ENCODE measurements at regions not wholly inside any gene's neighbourhood (a gene's known extent, or its start where the extent isn't known, plus 50 kb on each side); places are given as distances from the start of the nearest gene placed in this dataset.

- no peaks in the 10 kb centered on the region for H3K4me1 ChIP-seq (ENCODE audit: control insufficient read depth in 2 of 2, insufficient read depth in 2 of 2, low read length in 2 of 2)
- no peaks in the 10 kb centered on the region for H3K36me3 ChIP-seq (ENCODE audit: control insufficient read depth in 2 of 2, insufficient read depth in 2 of 2, low read length in 1 of 2)
- DNase-seq (ENCODE audit: low read depth in 6 of 9, low spot score in 9 of 9): no peak
- no peak overlapping the region for H3K27ac ChIP-seq (ENCODE audit: low read depth in 1 of 2, low read length in 1 of 2)
- no peaks in the 10 kb centered on the region for H3K27me3 ChIP-seq (ENCODE audit: control insufficient read depth in 2 of 2, insufficient read depth in 1 of 2, low read length in 1 of 2)
- H3K4me3 ChIP-seq (ENCODE audit: low read length in 2 of 2): no peak overlapping the region
- H3K9me3 ChIP-seq (ENCODE audit: control insufficient read depth in 2 of 2, insufficient read depth in 1 of 2, low read length in 1 of 2): peaks cover 0 to 7% of the 10 kb centered on the region in 2 donors
These were observed 122.1 kb upstream of the GNPDA2 start for GRCh38 chr4:44848466-44848865.

- WGBS: 95% methylated on average over 4 of the region's 4 CpGs
- Histone ChIP-seq H3K27ac (ENCODE audit: low read depth in 1 of 2, low read length in 1 of 2) (no peak overlapping the region), H3K36me3 (ENCODE audit: control insufficient read depth in 2 of 2, insufficient read depth in 2 of 2, low read length in 1 of 2) (no peaks in the 10 kb centered on the region), H3K4me1 (ENCODE audit: control insufficient read depth in 2 of 2, insufficient read depth in 2 of 2, low read length in 2 of 2) (no peaks in the 10 kb centered on the region), H3K4me3 (ENCODE audit: low read length in 2 of 2) (no peak overlapping the region), H3K9me3 (ENCODE audit: control insufficient read depth in 2 of 2, insufficient read depth in 1 of 2, low read length in 1 of 2) (no peaks in the 10 kb centered on the region), H3K27me3 (ENCODE audit: control insufficient read depth in 2 of 2, insufficient read depth in 1 of 2, low read length in 1 of 2) (no peaks in the 10 kb centered on the region)
- no peak for DNase-seq (ENCODE audit: low read depth in 6 of 9, low spot score in 9 of 9)
These were observed 119.6 kb upstream of the GNPDA2 start for GRCh38 chr4:44845993-44846392.

- WGBS: 88% methylated on average over 1 of the region's 1 CpG
- Histone ChIP-seq H3K36me3 (ENCODE audit: control insufficient read depth in 2 of 2, insufficient read depth in 2 of 2, low read length in 1 of 2) (no peaks in the 10 kb centered on the region), H3K27ac (ENCODE audit: low read depth in 1 of 2, low read length in 1 of 2) (no peak overlapping the region), H3K9me3 (ENCODE audit: control insufficient read depth in 2 of 2, insufficient read depth in 1 of 2, low read length in 1 of 2) (no peaks in the 10 kb centered on the region), H3K4me1 (ENCODE audit: control insufficient read depth in 2 of 2, insufficient read depth in 2 of 2, low read length in 2 of 2) (no peaks in the 10 kb centered on the region), H3K4me3 (ENCODE audit: low read length in 2 of 2) (no peak overlapping the region), H3K27me3 (ENCODE audit: control insufficient read depth in 2 of 2, insufficient read depth in 1 of 2, low read length in 1 of 2) (no peaks in the 10 kb centered on the region)
- DNase-seq (ENCODE audit: low read depth in 6 of 9, low spot score in 9 of 9): no peak
These were observed 119.0 kb upstream of the GNPDA2 start for GRCh38 chr4:44845309-44845708.

GRCh38 chr4:44842531-44842930 lies 116.2 kb upstream of the GNPDA2 start:
- Histone ChIP-seq H3K4me1 (ENCODE audit: control insufficient read depth in 2 of 2, insufficient read depth in 2 of 2, low read length in 2 of 2) (no peaks in the 10 kb centered on the region), H3K27ac (ENCODE audit: low read depth in 1 of 2, low read length in 1 of 2) (no peak overlapping the region), H3K27me3 (ENCODE audit: control insufficient read depth in 2 of 2, insufficient read depth in 1 of 2, low read length in 1 of 2) (no peaks in the 10 kb centered on the region), H3K4me3 (ENCODE audit: low read length in 2 of 2) (no peak overlapping the region), H3K9me3 (ENCODE audit: control insufficient read depth in 2 of 2, insufficient read depth in 1 of 2, low read length in 1 of 2) (no peaks in the 10 kb centered on the region), H3K36me3 (ENCODE audit: control insufficient read depth in 2 of 2, insufficient read depth in 2 of 2, low read length in 1 of 2) (no peaks in the 10 kb centered on the region)
- WGBS: 55% methylated on average over 4 of the region's 4 CpGs
- DNase-seq (ENCODE audit: low read depth in 6 of 9, low spot score in 9 of 9): no peak

GRCh38 chr4:44817930-44818329 lies 91.6 kb upstream of the GNPDA2 start:
- H3K9me3 ChIP-seq (ENCODE audit: control insufficient read depth in 2 of 2, insufficient read depth in 1 of 2, low read length in 1 of 2): peaks cover 0 to 5% of the 10 kb centered on the region in 2 donors
- 89% methylated on average over 2 of the region's 2 CpGs for WGBS
- H3K27ac ChIP-seq (ENCODE audit: low read depth in 1 of 2, low read length in 1 of 2): no peak overlapping the region
- no peaks in the 10 kb centered on the region for H3K27me3 ChIP-seq (ENCODE audit: control insufficient read depth in 2 of 2, insufficient read depth in 1 of 2, low read length in 1 of 2)
- H3K4me1 ChIP-seq (ENCODE audit: control insufficient read depth in 2 of 2, insufficient read depth in 2 of 2, low read length in 2 of 2): no peaks in the 10 kb centered on the region
- no peak for DNase-seq (ENCODE audit: low read depth in 6 of 9, low spot score in 9 of 9)
- H3K4me3 ChIP-seq (ENCODE audit: low read length in 2 of 2): no peak overlapping the region
- no peaks in the 10 kb centered on the region for H3K36me3 ChIP-seq (ENCODE audit: control insufficient read depth in 2 of 2, insufficient read depth in 2 of 2, low read length in 1 of 2)

GRCh38 chr4:44806071-44806470 lies 79.7 kb upstream of the GNPDA2 start:
- DNase-seq (ENCODE audit: low read depth in 6 of 9, low spot score in 9 of 9): no peak
- H3K4me3 ChIP-seq (ENCODE audit: low read length in 2 of 2): no peak overlapping the region
- H3K27me3 ChIP-seq (ENCODE audit: control insufficient read depth in 2 of 2, insufficient read depth in 1 of 2, low read length in 1 of 2): no peaks in the 10 kb centered on the region
- H3K9me3 ChIP-seq (ENCODE audit: control insufficient read depth in 2 of 2, insufficient read depth in 1 of 2, low read length in 1 of 2): no peaks in the 10 kb centered on the region
- no peaks in the 10 kb centered on the region for H3K4me1 ChIP-seq (ENCODE audit: control insufficient read depth in 2 of 2, insufficient read depth in 2 of 2, low read length in 2 of 2)
- H3K36me3 ChIP-seq (ENCODE audit: control insufficient read depth in 2 of 2, insufficient read depth in 2 of 2, low read length in 1 of 2): no peaks in the 10 kb centered on the region
- H3K27ac ChIP-seq (ENCODE audit: low read depth in 1 of 2, low read length in 1 of 2): no peak overlapping the region
- 69% methylated on average over 2 of the region's 2 CpGs for WGBS

- no peak for DNase-seq (ENCODE audit: low read depth in 6 of 9, low spot score in 9 of 9)
- 96% methylated on average over 1 of the region's 1 CpG for WGBS
- H3K36me3 ChIP-seq (ENCODE audit: control insufficient read depth in 2 of 2, insufficient read depth in 2 of 2, low read length in 1 of 2): no peaks in the 10 kb centered on the region
- no peaks in the 10 kb centered on the region for H3K9me3 ChIP-seq (ENCODE audit: control insufficient read depth in 2 of 2, insufficient read depth in 1 of 2, low read length in 1 of 2)
- no peak overlapping the region for H3K4me3 ChIP-seq (ENCODE audit: low read length in 2 of 2)
- H3K4me1 ChIP-seq (ENCODE audit: control insufficient read depth in 2 of 2, insufficient read depth in 2 of 2, low read length in 2 of 2): no peaks in the 10 kb centered on the region
- no peaks in the 10 kb centered on the region for H3K27me3 ChIP-seq (ENCODE audit: control insufficient read depth in 2 of 2, insufficient read depth in 1 of 2, low read length in 1 of 2)
- no peak overlapping the region for H3K27ac ChIP-seq (ENCODE audit: low read depth in 1 of 2, low read length in 1 of 2)
These were observed 77.9 kb upstream of the GNPDA2 start for GRCh38 chr4:44804301-44804700.

- 83% methylated on average over 1 of the region's 1 CpG for WGBS
These were observed 75.0 kb upstream of the GNPDA2 start for GRCh38 chr4:44801384-44801783.

GRCh38 chr4:44791831-44792230 lies 65.5 kb upstream of the GNPDA2 start:
- Histone ChIP-seq H3K4me3 (ENCODE audit: low read length in 2 of 2) (no peak overlapping the region), H3K4me1 (ENCODE audit: control insufficient read depth in 2 of 2, insufficient read depth in 2 of 2, low read length in 2 of 2) (no peaks in the 10 kb centered on the region), H3K27me3 (ENCODE audit: control insufficient read depth in 2 of 2, insufficient read depth in 1 of 2, low read length in 1 of 2) (no peaks in the 10 kb centered on the region), H3K9me3 (ENCODE audit: control insufficient read depth in 2 of 2, insufficient read depth in 1 of 2, low read length in 1 of 2) (no peaks in the 10 kb centered on the region), H3K36me3 (ENCODE audit: control insufficient read depth in 2 of 2, insufficient read depth in 2 of 2, low read length in 1 of 2) (no peaks in the 10 kb centered on the region), H3K27ac (ENCODE audit: low read depth in 1 of 2, low read length in 1 of 2) (no peak overlapping the region)
- DNase-seq (ENCODE audit: low read depth in 6 of 9, low spot score in 9 of 9): no peak
- 82% methylated on average over 7 of the region's 7 CpGs for WGBS

More at GRCh38 chr4:44801384-44801783, 75.0 kb upstream of the GNPDA2 start:
- H3K4me1 ChIP-seq (ENCODE audit: control insufficient read depth in 2 of 2, insufficient read depth in 2 of 2, low read length in 2 of 2): no peaks in the 10 kb centered on the region
- no peak overlapping the region for H3K27ac ChIP-seq (ENCODE audit: low read depth in 1 of 2, low read length in 1 of 2)
- no peak for DNase-seq (ENCODE audit: low read depth in 6 of 9, low spot score in 9 of 9)
- H3K9me3 ChIP-seq (ENCODE audit: control insufficient read depth in 2 of 2, insufficient read depth in 1 of 2, low read length in 1 of 2): peaks cover 0 to 11% of the 10 kb centered on the region in 2 donors
- no peaks in the 10 kb centered on the region for H3K27me3 ChIP-seq (ENCODE audit: control insufficient read depth in 2 of 2, insufficient read depth in 1 of 2, low read length in 1 of 2)
- H3K4me3 ChIP-seq (ENCODE audit: low read length in 2 of 2): no peak overlapping the region
- H3K36me3 ChIP-seq (ENCODE audit: control insufficient read depth in 2 of 2, insufficient read depth in 2 of 2, low read length in 1 of 2): no peaks in the 10 kb centered on the region

GRCh38 chr4:44777115-44777514 lies 50.8 kb upstream of the GNPDA2 start:
- Histone ChIP-seq H3K27ac (ENCODE audit: low read depth in 1 of 2, low read length in 1 of 2) (no peak overlapping the region), H3K9me3 (ENCODE audit: control insufficient read depth in 2 of 2, insufficient read depth in 1 of 2, low read length in 1 of 2) (peaks cover 0 to 1% of the 10 kb centered on the region in 2 donors), H3K4me1 (ENCODE audit: control insufficient read depth in 2 of 2, insufficient read depth in 2 of 2, low read length in 2 of 2) (no peaks in the 10 kb centered on the region), H3K36me3 (ENCODE audit: control insufficient read depth in 2 of 2, insufficient read depth in 2 of 2, low read length in 1 of 2) (no peaks in the 10 kb centered on the region), H3K4me3 (ENCODE audit: low read length in 2 of 2) (no peak overlapping the region), H3K27me3 (ENCODE audit: control insufficient read depth in 2 of 2, insufficient read depth in 1 of 2, low read length in 1 of 2) (no peaks in the 10 kb centered on the region)
- no peak for DNase-seq (ENCODE audit: low read depth in 6 of 9, low spot score in 9 of 9)
- WGBS: 33% methylated on average over 1 of the region's 1 CpG

Measured in thymus (tissue), 11 donors.